Liver (tissue), 8 donors: ENCODE measurements at regions not wholly inside any gene's neighbourhood (a gene's known extent, or its start where the extent isn't known, plus 50 kb on each side); places are given as distances from the start of the nearest gene placed in this dataset.

ENCODE experiments used
- DNase-seq: peaks from one replicate; pipeline ENCODE4 v3.0.0-alpha.2; 2017; ENCODE audit warnings: low spot score
- H3K27ac ChIP-seq, 2 donors: one replicate each; pipeline ENCODE4 v1.7.0; 2013; ENCODE audit warnings: inconsistent platforms in 2 of 2, low read length in 2 of 2, control low read depth in 1 of 2, low read depth in 1 of 2, mild to moderate bottlenecking in 1 of 2
- H3K27me3 ChIP-seq, 4 donors: one replicate each; pipeline versions ENCODE4 v1.6.1 to v1.7.0; 2013; ENCODE audit warnings: low read length in 3 of 4, inconsistent platforms in 1 of 4, mild to moderate bottlenecking in 1 of 4, moderate library complexity in 1 of 4; ENCODE audit not compliant: control insufficient read depth in 4 of 4, insufficient read depth in 4 of 4
- H3K36me3 ChIP-seq, 4 donors: one replicate each; pipeline versions ENCODE4 v1.6.1 to v1.7.0; 2013; ENCODE audit warnings: low read length in 3 of 4, mild to moderate bottlenecking in 3 of 4, low read depth in 1 of 4, moderate library complexity in 1 of 4; ENCODE audit not compliant: control insufficient read depth in 4 of 4, insufficient read depth in 3 of 4
- H3K4me1 ChIP-seq, 4 donors: one replicate each; pipeline versions ENCODE4 v1.6.1 to v1.7.0; 2013; ENCODE audit warnings: low read length in 3 of 4, mild to moderate bottlenecking in 3 of 4, moderate library complexity in 1 of 4; ENCODE audit not compliant: control insufficient read depth in 4 of 4, insufficient read depth in 4 of 4
- H3K4me3 ChIP-seq, 3 donors: one replicate each; pipeline versions ENCODE4 v1.6.1 to v1.7.0; 2013; ENCODE audit warnings: low read length in 3 of 3, control low read depth in 1 of 3, low read depth in 1 of 3, mild to moderate bottlenecking in 1 of 3
- H3K9ac ChIP-seq, 2 donors: one replicate each; pipeline ENCODE4 v1.7.0; 2013; ENCODE audit warnings: low read length in 2 of 2, mild to moderate bottlenecking in 2 of 2, moderate library complexity in 2 of 2, control low read depth in 1 of 2, low read depth in 1 of 2
- H3K9me3 ChIP-seq, 4 donors: one replicate each; pipeline versions ENCODE4 v1.6.1 to v1.7.0; 2013; ENCODE audit warnings: low read length in 3 of 4; ENCODE audit not compliant: control insufficient read depth in 4 of 4
- CTCF ChIP-seq: fragments of 150-350 bp; IDR thresholded peaks from 2 replicates; pipeline ENCODE4 v1.5.1; 2017; ENCODE audit warnings: improper control_type of control experiment, low read depth, low read length; ENCODE audit not compliant: missing input control
- EGR1 ChIP-seq, 2 donors: IDR thresholded peaks; 2 replicates each; pipeline ENCODE4 v1.6.1; 2016 to 2018; ENCODE audit warnings: antibody characterized with exemption in 2 of 2, low read depth in 2 of 2
- FOXA1 ChIP-seq: IDR thresholded peaks from 2 replicates; pipeline ENCODE4 v1.6.1; 2016; ENCODE audit warnings: antibody characterized with exemption
- FOXA2 ChIP-seq: IDR thresholded peaks from 2 replicates; pipeline ENCODE4 v1.6.1; 2016; ENCODE audit warnings: antibody characterized with exemption
- GABPA ChIP-seq, 2 donors: IDR thresholded peaks in 1 of 2; conservative IDR thresholded peaks in 1 of 2; 2 replicates each; pipeline ENCODE4 v1.6.1; 2016; ENCODE audit warnings: antibody characterized with exemption in 2 of 2, mild to moderate bottlenecking in 1 of 2, moderate library complexity in 1 of 2
- HNF4A ChIP-seq, 2 donors: conservative IDR thresholded peaks; 2 replicates each; pipeline ENCODE4 v1.6.1; 2016; ENCODE audit warnings: antibody characterized with exemption in 2 of 2, mild to moderate bottlenecking in 2 of 2
- HNF4G ChIP-seq: IDR thresholded peaks from 2 replicates; pipeline ENCODE4 v1.6.1; 2016; ENCODE audit warnings: antibody characterized with exemption
- JUND ChIP-seq, 2 donors: IDR thresholded peaks; 2 replicates each; pipeline ENCODE4 v1.6.1; 2016; ENCODE audit warnings: antibody characterized with exemption in 2 of 2
- MAX ChIP-seq: IDR thresholded peaks from 2 replicates; pipeline ENCODE4 v1.6.1; 2016; ENCODE audit warnings: antibody characterized with exemption
- NR2F2 ChIP-seq: IDR thresholded peaks from 2 replicates; pipeline ENCODE4 v1.6.1; 2016; ENCODE audit warnings: antibody characterized with exemption
- RAD21 ChIP-seq, 2 donors: IDR thresholded peaks; 2 replicates each; pipeline ENCODE4 v1.6.1; 2016; ENCODE audit warnings: antibody characterized with exemption in 2 of 2, mild to moderate bottlenecking in 2 of 2
- REST ChIP-seq: IDR thresholded peaks from 2 replicates; pipeline ENCODE4 v1.6.1; 2016; ENCODE audit warnings: antibody characterized with exemption, mild to moderate bottlenecking
- RXRA ChIP-seq, 2 donors: IDR thresholded peaks; 2 replicates each; pipeline ENCODE4 v1.6.1; 2017 to 2018; ENCODE audit warnings: antibody characterized with exemption in 2 of 2, mild to moderate bottlenecking in 1 of 2
- SP1 ChIP-seq: IDR thresholded peaks from 2 replicates; pipeline ENCODE4 v1.6.1; 2018; ENCODE audit warnings: antibody characterized with exemption, mild to moderate bottlenecking
- TAF1 ChIP-seq: conservative IDR thresholded peaks from 2 replicates; pipeline ENCODE4 v1.6.1; 2016; ENCODE audit warnings: antibody characterized with exemption, mild to moderate bottlenecking
- YY1 ChIP-seq: IDR thresholded peaks from 2 replicates; pipeline ENCODE4 v1.6.1; 2016; ENCODE audit warnings: antibody characterized with exemption, mild to moderate bottlenecking
- ZBTB33 ChIP-seq: IDR thresholded peaks from 2 replicates; pipeline ENCODE4 v1.6.1; 2016; ENCODE audit warnings: antibody characterized with exemption
- WGBS: extraction: QIAGEN DNeasy Blood & Tissue Kit; methylation state at CpG from one replicate; pipeline ENCODE4 v1.1.7; 2013; 5-methylcytosine and 5-hydroxymethylcytosine counted together
- TF ChIP-seq, protein P1 (sequence below): IDR thresholded peaks from 2 replicates; pipeline ENCODE4 v1.6.1; 2016; ENCODE audit warnings: antibody characterized with exemption
- donor health status: healthy.
- donor health status: healthy.
- donor health status: healthy.
- donor health status: healthy.
- donor health status: healthy.

DNA sequence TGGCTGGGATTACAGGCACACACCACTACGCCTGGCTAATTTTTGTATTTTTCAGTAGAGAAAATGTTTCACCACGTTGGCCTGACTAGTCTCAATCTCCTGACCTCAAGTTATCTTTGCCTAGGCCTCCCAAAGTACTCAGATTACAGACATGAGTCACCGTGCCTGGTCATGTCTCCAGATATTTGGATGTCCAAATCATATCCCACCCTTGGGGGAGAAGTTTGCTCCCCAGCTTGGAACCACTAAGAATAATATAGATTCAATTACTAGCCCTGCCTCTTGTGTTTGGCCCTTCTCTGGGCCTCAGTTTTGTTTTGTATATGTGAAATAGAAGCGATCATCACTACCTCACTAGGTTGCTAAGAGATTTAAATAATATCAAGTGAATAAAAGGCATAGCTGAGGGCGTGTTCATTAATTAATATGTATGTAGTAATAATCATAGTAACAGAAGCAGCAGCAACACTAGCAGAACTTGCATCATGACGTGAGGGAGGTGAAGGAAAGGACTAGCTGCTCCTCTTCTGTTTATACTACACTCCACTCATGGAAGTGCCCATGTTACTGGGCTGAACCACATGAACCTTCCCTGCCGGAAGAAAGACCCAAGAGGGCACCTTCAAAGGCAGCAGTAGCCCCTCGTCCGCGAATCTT is 253.6 kb upstream of the XYLT1 start (continued):
- TF ChIP-seq ZBTB33 (no peak), RXRA (IDR thresholded peaks at IDR 0.05) (no peak), GABPA (IDR thresholded peaks at IDR 0.05 in 1 of 2, conservative IDR thresholded peaks at IDR 0.05 in 1 of 2) (no peak), YY1 (no peak), RAD21 (IDR thresholded peaks at IDR 0.05) (no peak)
- TF ChIP-seq, protein P1, sequence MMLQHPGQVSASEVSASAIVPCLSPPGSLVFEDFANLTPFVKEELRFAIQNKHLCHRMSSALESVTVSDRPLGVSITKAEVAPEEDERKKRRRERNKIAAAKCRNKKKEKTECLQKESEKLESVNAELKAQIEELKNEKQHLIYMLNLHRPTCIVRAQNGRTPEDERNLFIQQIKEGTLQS, result no peak

DNA sequence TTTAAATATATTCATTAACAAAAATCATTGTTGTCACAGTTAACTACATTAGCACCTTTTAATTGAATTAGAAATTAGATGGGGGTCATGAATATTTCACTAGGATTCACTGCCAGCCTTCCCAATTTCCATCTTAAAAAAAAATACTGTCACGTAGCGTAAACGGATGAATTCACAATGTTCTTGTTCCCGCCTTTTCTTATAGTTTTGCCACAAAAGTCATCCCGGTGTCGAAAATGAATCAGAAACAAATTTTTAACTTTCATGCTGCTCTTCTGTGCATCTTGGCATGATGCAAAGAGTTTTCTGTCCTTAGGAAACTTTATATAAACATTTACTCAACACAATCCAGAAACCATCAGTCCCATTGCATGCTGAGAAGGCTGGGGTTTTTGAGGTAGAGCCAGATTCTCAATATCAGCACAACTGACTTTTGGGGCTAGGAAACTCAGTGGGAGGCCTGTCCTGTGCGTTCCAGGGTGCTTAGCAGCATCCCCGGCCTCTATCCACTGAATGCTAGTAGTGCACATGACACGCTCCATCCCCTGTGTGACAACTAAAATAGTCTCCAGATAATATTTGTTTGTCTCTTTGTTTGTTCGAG is 252.9 kb upstream of the XYLT1 start:
- H3K9me3 ChIP-seq, result no peaks in the 10 kb centered on the region
- no peak for TF ChIP-seq CTCF
- no peak for TF ChIP-seq JUND (IDR thresholded peaks at IDR 0.05)
- no peak for TF ChIP-seq FOXA2
- TF ChIP-seq REST, result no peak
- TF ChIP-seq NR2F2, result no peak
- no peak for TF ChIP-seq YY1
- no peak for TF ChIP-seq RXRA (IDR thresholded peaks at IDR 0.05)
- no peak for TF ChIP-seq RAD21 (IDR thresholded peaks at IDR 0.05)
- no peak for TF ChIP-seq MAX
- TF ChIP-seq HNF4G, result no peak
- no peak for TF ChIP-seq FOXA1
- TF ChIP-seq EGR1 (IDR thresholded peaks at IDR 0.05; ENCODE audit: low read depth in 2 of 2), result no peak
- TF ChIP-seq ZBTB33, result no peak
- no peak for TF ChIP-seq TAF1
- TF ChIP-seq HNF4A (conservative IDR thresholded peaks at IDR 0.05), result no peak
- TF ChIP-seq GABPA (IDR thresholded peaks at IDR 0.05 in 1 of 2, conservative IDR thresholded peaks at IDR 0.05 in 1 of 2), result no peak
- TF ChIP-seq SP1, result no peak
- TF ChIP-seq, protein P1, result no peak
- H3K27ac ChIP-seq, result no peak overlapping the region
- H3K4me1 ChIP-seq, result no peaks in the 10 kb centered on the region
- H3K9ac ChIP-seq, result no peak overlapping the region
- no peak overlapping the region for H3K4me3 ChIP-seq
- peaks cover 0 to 4% (median 0%) of the 10 kb centered on the region in 4 donors for H3K27me3 ChIP-seq
- no peak for DNase-seq
- WGBS, result 75% methylated on average over 10 of the region's 10 CpGs
- no peaks in the 10 kb centered on the region for H3K36me3 ChIP-seq
